GM13976 (cell line): ENCODE measurements at regions not wholly inside any gene's neighbourhood (a gene's known extent, or its start where the extent isn't known, plus 50 kb on each side); places are given as distances from the start of the nearest gene placed in this dataset.

Source experiments
- DNase-seq: peaks from one replicate; pipeline ENCODE4 v3.0.0; 2012; ENCODE audit warnings: low spot score
- CTCF ChIP-seq: IDR thresholded peaks from 2 replicates; pipeline ENCODE4 v1.5.1; 2012; ENCODE audit warnings: borderline replicate concordance, mild to moderate bottlenecking; ENCODE audit not compliant: insufficient read depth; ENCODE audit errors: extremely low read depth, missing control alignments, control extremely low read depth
- in situ Hi-C: fragments of 300-500 bp; cut with MboI; formaldehyde crosslinking; loops from one replicate; pipeline ENCODE4 v1.12.0; 2022; ENCODE audit warnings: low sequenced_read_pairs, mixed read lengths, inconsistent platforms; ENCODE audit not compliant: unreplicated experiment

GRCh38 chr7:52273685-52274610 is 761.5 kb upstream of the POM121L12 start:
- in situ Hi-C loops, result no loop called here
- DNase-seq, result no peak
- TF ChIP-seq CTCF, result no peak

- in situ Hi-C loops, result no loop called here
- DNase-seq, result no peak
- no peak for TF ChIP-seq CTCF
These were observed 763.7 kb upstream of the POM121L12 start for GRCh38 chr7:52271703-52272102.

GRCh38 chr7:52270301-52270700 is 765.1 kb upstream of the POM121L12 start:
- DNase-seq, result no peak
- TF ChIP-seq CTCF, result no peak
- in situ Hi-C loops, result no loop called here

- in situ Hi-C loops, result no loop called here
These were observed 765.8 kb upstream of the POM121L12 start for GRCh38 chr7:52269669-52270068.

GRCh38 chr7:52261057-52261456 is 774.4 kb upstream of the POM121L12 start:
- in situ Hi-C loops, result no loop called here

More at GRCh38 chr7:52269669-52270068, 765.8 kb upstream of the POM121L12 start:
- TF ChIP-seq CTCF, result no peak
- no peak for DNase-seq

GRCh38 chr7:52260046-52260665 is 775.3 kb upstream of the POM121L12 start:
- TF ChIP-seq CTCF, result no peak
- in situ Hi-C loops, result no loop called here
- no peak for DNase-seq

More at GRCh38 chr7:52261057-52261456, 774.4 kb upstream of the POM121L12 start:
- no peak for TF ChIP-seq CTCF
- DNase-seq, result no peak
